ENCODE measurements at regions not wholly inside any gene's neighbourhood (a gene's known extent, or its start where the extent isn't known, plus 50 kb on each side); places are given as distances from the start of the nearest gene placed in this dataset.

- H3K9me3 ChIP-seq: no peaks in the 10 kb centered on the region
- no peak overlapping the region for H3K4me3 ChIP-seq
- no peaks in the 10 kb centered on the region for H3K36me3 ChIP-seq
- H3K27ac ChIP-seq: no peak overlapping the region
- TF ChIP-seq CTCF (IDR thresholded peaks at IDR 0.05) (no peak), POLR2AphosphoS5 (IDR thresholded peaks at IDR 0.05) (no peak), POLR2A (IDR thresholded peaks at IDR 0.05) (no peak), EP300 (IDR thresholded peaks at IDR 0.05) (no peak)
- 88% methylated on average over 3 of the region's 7 CpGs; no CpG with 5 or more reads in 1 of the 2 donors for whole genome bisulfite sequencing, 2 donors (ENCODE audit: low coverage in 1 of 2)
- H3K27me3 ChIP-seq: no peaks in the 10 kb centered on the region
- peaks cover 0 to 38% (median 25%) of the 10 kb centered on the region in 3 donors for H3K4me1 ChIP-seq
- ATAC-seq: no peak
These were observed 127.0 kb downstream of the CEBPB start for GRCh38 chr20:50317609-50318008.

GRCh38 chr20:50318710-50319109 lies 128.1 kb downstream of the CEBPB start:
- Histone ChIP-seq H3K27me3 (no peaks in the 10 kb centered on the region), H3K4me1 (peaks cover 0 to 28% (median 20%) of the 10 kb centered on the region in 3 donors), H3K36me3 (no peaks in the 10 kb centered on the region), H3K4me3 (no peak overlapping the region), H3K9me3 (no peaks in the 10 kb centered on the region), H3K27ac (no peak overlapping the region)
- 69 to 86% methylated on average over 3 to 4 of the region's 8 CpGs for WGBS, 2 donors (ENCODE audit: low coverage in 1 of 2)
- ATAC-seq: no peak
- TF ChIP-seq EP300 (IDR thresholded peaks at IDR 0.05) (no peak), POLR2AphosphoS5 (IDR thresholded peaks at IDR 0.05) (no peak), POLR2A (IDR thresholded peaks at IDR 0.05) (no peak), CTCF (IDR thresholded peaks at IDR 0.05) (no peak)

- Histone ChIP-seq H3K36me3 (no peaks in the 10 kb centered on the region), H3K4me3 (peak overlapping the region in 1 of 2 donors; percentile 38), H3K27me3 (no peaks in the 10 kb centered on the region), H3K4me1 (peaks cover 0 to 28% (median 20%) of the 10 kb centered on the region in 3 donors), H3K9me3 (no peaks in the 10 kb centered on the region), H3K27ac (peak overlapping the region; percentile 51 to 83 (median 80))
- WGBS, 2 donors (ENCODE audit: low coverage in 1 of 2): 77 to 81% methylated on average over 5 to 11 of the region's 13 CpGs
- TF ChIP-seq POLR2AphosphoS5 (IDR thresholded peaks at IDR 0.05): no peak
- TF ChIP-seq POLR2A (IDR thresholded peaks at IDR 0.05): no peak
- no peak for TF ChIP-seq CTCF (IDR thresholded peaks at IDR 0.05)
- no peak for TF ChIP-seq EP300 (IDR thresholded peaks at IDR 0.05)
- no peak for ATAC-seq
These were observed 129.6 kb downstream of the CEBPB start for GRCh38 chr20:50320005-50320900.

- Histone ChIP-seq H3K27ac (peak overlapping the region; percentile 51 to 83 (median 80)), H3K4me1 (peaks cover 0 to 28% (median 20%) of the 10 kb centered on the region in 3 donors), H3K9me3 (no peaks in the 10 kb centered on the region), H3K36me3 (no peaks in the 10 kb centered on the region), H3K4me3 (peak overlapping the region; percentile 13 to 38), H3K27me3 (no peaks in the 10 kb centered on the region)
- ATAC-seq: peak; percentile 98
- 52 to 67% methylated on average over 3 to 6 of the region's 21 CpGs for WGBS, 2 donors (ENCODE audit: low coverage in 1 of 2)
- peak; percentile 49 to 56 for TF ChIP-seq POLR2A (IDR thresholded peaks at IDR 0.05)
- TF ChIP-seq POLR2AphosphoS5 (IDR thresholded peaks at IDR 0.05): peak; percentile 91
- no peak for TF ChIP-seq EP300 (IDR thresholded peaks at IDR 0.05)
- peak in 1 of 4 experiments; percentile 34 for TF ChIP-seq CTCF (IDR thresholded peaks at IDR 0.05)
These were observed 130.5 kb downstream of the CEBPB start for GRCh38 chr20:50320901-50321796.

Data from gastroesophageal sphincter (tissue), 4 donors.